ENCODE measurements at regions not wholly inside any gene's neighbourhood (a gene's known extent, or its start where the extent isn't known, plus 50 kb on each side); places are given as distances from the start of the nearest gene placed in this dataset.

DNA sequence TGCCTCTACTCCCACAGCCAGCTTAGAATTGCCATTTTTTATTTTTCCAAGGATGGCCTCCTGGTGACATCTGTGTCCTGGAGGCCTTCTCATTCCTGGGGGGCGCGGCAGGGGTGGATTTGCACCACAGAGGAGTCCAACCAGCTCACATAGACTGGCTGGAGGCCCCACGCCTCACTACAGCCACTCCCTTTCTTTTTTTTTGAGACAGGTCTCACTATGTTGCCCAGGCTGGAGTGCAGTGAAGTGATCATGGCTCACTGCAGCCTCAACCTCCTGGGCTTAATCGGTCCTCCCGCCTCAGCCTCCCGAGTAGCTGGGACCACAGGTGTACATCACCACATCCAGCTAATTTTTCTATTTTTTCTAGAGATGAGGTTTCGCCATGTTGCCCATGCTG is 57.6 kb upstream of the DOCK1 start:
- DNase-seq (ENCODE audit: low read depth): no peak

DNA sequence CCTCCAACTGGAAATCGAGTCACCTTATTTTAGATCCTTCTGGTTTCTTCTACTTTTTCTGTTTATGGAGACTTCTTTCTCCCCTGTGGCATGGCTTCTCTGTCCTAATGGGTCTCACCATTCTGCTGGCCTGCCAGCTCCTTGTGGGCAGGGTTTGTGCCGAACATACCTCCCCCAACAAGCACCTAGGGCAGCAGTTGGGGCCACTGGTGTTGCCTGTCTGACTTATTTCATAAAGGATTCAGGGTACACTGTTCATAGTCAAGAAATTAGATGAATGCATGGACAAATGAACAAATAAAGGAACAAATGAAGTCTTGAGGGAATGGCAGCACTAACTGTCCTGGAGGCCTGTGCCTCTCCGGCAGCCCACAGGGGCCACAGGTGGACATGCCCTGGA is 55.6 kb upstream of the DOCK1 start:
- no peak for DNase-seq (ENCODE audit: low read depth)

DNA sequence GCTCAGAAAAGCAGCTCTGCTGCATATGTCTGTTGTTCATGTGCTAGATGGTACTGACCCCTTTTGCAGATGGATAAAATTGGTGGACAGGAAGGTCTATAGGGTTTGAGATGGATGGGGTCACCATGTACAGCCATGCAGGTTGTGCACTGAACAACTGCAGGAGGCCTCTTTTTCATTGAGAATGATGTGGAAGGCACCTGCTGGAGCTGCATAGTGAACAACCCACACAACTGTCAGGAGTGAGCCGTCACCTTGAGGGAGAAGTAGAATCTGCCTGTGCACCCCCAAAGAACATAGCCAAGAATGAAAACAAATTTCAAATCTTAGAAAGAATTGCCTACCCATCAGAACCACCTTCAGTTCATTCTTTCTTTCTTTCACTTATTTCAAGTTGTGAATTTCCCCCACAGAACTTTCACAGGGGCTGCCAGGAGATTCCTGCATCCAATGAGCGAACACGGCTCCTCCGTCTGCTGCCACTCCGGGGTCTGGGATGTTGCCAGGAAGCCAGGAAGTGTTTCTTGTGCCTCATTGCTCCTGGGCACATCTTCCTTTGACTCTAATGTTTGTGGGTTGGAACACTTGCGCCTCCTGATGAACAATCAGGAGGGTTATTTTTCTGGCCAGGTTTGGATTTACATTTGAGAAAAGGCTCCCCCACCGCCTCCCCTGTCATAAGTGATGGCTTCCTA is 53.7 kb upstream of the DOCK1 start:
- DNase-seq (ENCODE audit: low read depth): no peak

DNA sequence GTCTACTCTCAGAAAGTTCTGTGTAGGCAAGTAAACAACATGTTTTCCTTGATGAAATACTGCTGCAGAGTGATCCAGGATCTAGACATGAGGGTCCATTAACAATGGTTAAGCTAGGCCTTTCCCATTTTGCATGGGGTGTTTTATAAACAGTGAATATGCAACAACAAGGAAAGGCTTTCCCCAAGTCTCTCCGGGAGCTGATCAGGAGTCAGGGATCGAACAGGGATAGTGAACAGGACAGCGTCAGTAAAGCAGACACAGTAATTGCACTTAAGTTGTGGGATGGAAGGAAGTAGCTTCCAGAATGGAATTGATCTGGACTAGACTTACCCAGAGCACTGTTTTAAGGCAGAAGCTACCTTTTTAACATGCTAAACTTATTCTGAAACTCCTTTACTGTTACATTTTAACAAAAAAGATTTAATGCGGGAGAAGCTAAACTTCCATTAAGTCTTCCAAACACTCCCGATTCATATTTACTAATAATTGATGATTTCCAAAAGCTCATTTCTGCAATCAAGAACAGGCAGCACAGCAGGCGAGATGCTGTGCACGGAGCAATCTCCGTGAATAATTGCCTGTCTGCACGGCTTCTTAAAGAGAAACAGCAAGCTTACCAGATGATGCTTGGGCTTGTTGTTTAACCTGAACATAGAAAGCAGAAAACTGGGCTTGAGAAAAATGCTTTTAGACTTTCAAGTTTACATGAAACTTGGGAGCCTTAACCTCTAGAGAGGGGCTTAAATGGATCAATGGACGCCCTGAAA is 50.3 kb upstream of the DOCK1 start:
- no peak for DNase-seq (ENCODE audit: low read depth)
